Loucy (cell line): ENCODE measurements at regions not wholly inside any gene's neighbourhood (a gene's known extent, or its start where the extent isn't known, plus 50 kb on each side); places are given as distances from the start of the nearest gene placed in this dataset.

ENCODE experiments used
- H2AFZ ChIP-seq: fragments of 200-600 bp; sonication (generic); 2 replicates; pipeline ENCODE4 v1.6.0; 2016; ENCODE audit warnings: antibody characterized with exemption, mild to moderate bottlenecking, low read length, moderate library complexity
- H3F3A ChIP-seq: fragments of 200-600 bp; 2 replicates; pipeline ENCODE4 v1.6.0; 2016; ENCODE audit warnings: antibody characterized with exemption, low read depth, mild to moderate bottlenecking
- H3K27me3 ChIP-seq: fragments of 200-600 bp; sonication (generic); 2 replicates; pipeline ENCODE4 v1.6.1; 2014; ENCODE audit warnings: low read length, mild to moderate bottlenecking; ENCODE audit not compliant: insufficient read depth, poor library complexity, severe bottlenecking
- H3K36me3 ChIP-seq: fragments of 200-600 bp; sonication (generic); 2 replicates; pipeline ENCODE4 v1.6.1; 2016; ENCODE audit warnings: low read length; ENCODE audit not compliant: insufficient read depth
- H3K4me1 ChIP-seq: fragments of 200-600 bp; sonication (generic); 2 replicates; pipeline ENCODE4 v1.5.1; 2014; ENCODE audit warnings: low read length, mild to moderate bottlenecking; ENCODE audit not compliant: insufficient read depth, poor library complexity, severe bottlenecking
- H3K4me2 ChIP-seq: fragments of 200-600 bp; sonication (generic); 2 replicates; pipeline ENCODE4 v1.6.0; 2014; ENCODE audit warnings: antibody characterized with exemption, low read length, low read depth, mild to moderate bottlenecking; ENCODE audit not compliant: poor library complexity, severe bottlenecking
- H3K4me3 ChIP-seq: fragments of 200-600 bp; sonication (generic); 2 replicates; pipeline ENCODE4 v1.5.1; 2014; ENCODE audit warnings: low read length, mild to moderate bottlenecking, mixed read lengths; ENCODE audit not compliant: poor library complexity, severe bottlenecking
- H3K79me2 ChIP-seq: fragments of 200-600 bp; sonication (generic); 2 replicates; pipeline ENCODE4 v1.6.1; 2014; ENCODE audit warnings: low read length; ENCODE audit not compliant: insufficient read depth
- H3K9ac ChIP-seq: fragments of 200-600 bp; sonication (generic); 2 replicates; pipeline ENCODE4 v1.6.0; 2014; ENCODE audit warnings: mild to moderate bottlenecking, low read depth, low read length, moderate library complexity; ENCODE audit not compliant: poor library complexity, severe bottlenecking
- H3K9me2 ChIP-seq: fragments of 200-600 bp; sonication (generic); replicated peaks from 2 replicates; pipeline ENCODE4 v1.6.1; 2016; ENCODE audit warnings: low read depth, low read length, mixed read lengths
- H3K9me3 ChIP-seq: fragments of 200-600 bp; sonication (generic); 2 replicates; pipeline ENCODE4 v1.6.1; 2014; ENCODE audit warnings: mild to moderate bottlenecking, antibody characterized with exemption, low read length, low read depth; ENCODE audit not compliant: insufficient read depth
- H4K20me1 ChIP-seq: fragments of 200-600 bp; sonication (generic); 2 replicates; pipeline ENCODE4 v1.6.0; 2014; ENCODE audit warnings: antibody characterized with exemption, low read length, mild to moderate bottlenecking; ENCODE audit not compliant: insufficient read depth, poor library complexity, severe bottlenecking
- CTCF ChIP-seq: fragments of 200-600 bp; sonication (generic); conservative IDR thresholded peaks from 2 replicates; pipeline ENCODE4 v1.5.1; 2014; ENCODE audit warnings: mild to moderate bottlenecking, antibody characterized with exemption, low read length
- EZH2phosphoT487 ChIP-seq: fragments of 200-600 bp; IDR thresholded peaks from 2 replicates; pipeline ENCODE4 v1.6.1; 2018; ENCODE audit warnings: antibody characterized with exemption, mild to moderate bottlenecking, moderate library complexity, borderline replicate concordance

DNA sequence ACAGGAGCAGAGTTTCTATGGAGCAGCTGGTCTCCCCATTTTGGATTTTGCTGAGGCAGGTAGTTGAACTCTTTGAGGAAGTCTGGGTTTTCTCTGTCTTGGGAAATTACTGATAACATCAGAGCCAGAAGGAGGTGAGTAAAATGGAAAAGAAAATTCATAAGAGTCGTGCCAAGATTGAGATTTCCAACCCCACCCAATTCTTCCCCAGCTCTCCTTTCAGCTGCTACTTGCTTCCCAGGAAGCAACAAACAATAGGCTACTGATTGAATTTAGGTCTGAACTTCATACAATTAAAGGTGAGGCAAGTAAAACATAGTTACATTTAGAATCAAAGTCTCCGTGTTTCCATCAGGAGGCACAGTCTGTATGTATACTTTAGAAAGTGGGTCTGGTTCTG is 54.6 kb upstream of the EOLA2 start:
- Histone ChIP-seq H2AFZ (no peak overlapping the region), H3K4me2 (no peak overlapping the region), H3K79me2 (no peaks in the 10 kb centered on the region), H3K27me3 (no peaks in the 10 kb centered on the region), H3K9me2 (no peaks in the 10 kb centered on the region), H3K4me1 (peaks cover 6% of the 10 kb centered on the region), H3K36me3 (no peaks in the 10 kb centered on the region), H4K20me1 (no peaks in the 10 kb centered on the region), H3F3A (no peaks in the 10 kb centered on the region), H3K9ac (no peak overlapping the region), H3K4me3 (no peak overlapping the region), H3K9me3 (no peaks in the 10 kb centered on the region)
- TF ChIP-seq CTCF (no peak), EZH2phosphoT487 (no peak)

- Histone ChIP-seq H3K36me3 (no peaks in the 10 kb centered on the region), H3K9me2 (no peaks in the 10 kb centered on the region), H3K9ac (no peak overlapping the region), H3K9me3 (no peaks in the 10 kb centered on the region), H2AFZ (no peak overlapping the region), H4K20me1 (no peaks in the 10 kb centered on the region), H3F3A (no peaks in the 10 kb centered on the region), H3K4me3 (no peak overlapping the region), H3K79me2 (no peaks in the 10 kb centered on the region), H3K27me3 (no peaks in the 10 kb centered on the region), H3K4me2 (no peak overlapping the region), H3K4me1 (peaks cover 6% of the 10 kb centered on the region)
- TF ChIP-seq CTCF (no peak), EZH2phosphoT487 (no peak)
Observed at GRCh38 chrX:149993989-149994388, 55.7 kb upstream of the EOLA2 start.

DNA sequence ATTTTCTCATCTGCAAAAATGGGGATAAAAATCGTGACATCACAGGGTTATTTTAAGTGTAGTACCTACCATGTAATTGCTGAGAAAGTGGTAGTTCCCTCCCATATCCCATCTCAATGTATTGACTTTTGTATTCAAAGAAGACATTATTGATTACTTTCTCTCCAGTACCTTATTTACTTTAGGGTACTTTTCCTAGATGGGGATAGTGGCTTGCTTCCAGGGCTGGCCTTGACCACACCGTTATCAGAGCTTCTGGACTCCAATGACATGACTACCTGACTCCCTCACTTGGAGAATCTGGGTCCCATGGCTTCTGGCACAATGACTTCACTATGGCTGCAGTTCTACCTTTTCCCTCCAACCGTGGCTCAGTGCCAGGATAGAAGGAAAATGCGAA is 58.2 kb upstream of the EOLA2 start:
- TF ChIP-seq CTCF (no peak), EZH2phosphoT487 (no peak)
- no peaks in the 10 kb centered on the region for H3K79me2 ChIP-seq

More for the DNA sequence above, 58.2 kb upstream of the EOLA2 start:
- Histone ChIP-seq H3K9me3 (no peaks in the 10 kb centered on the region), H3K4me3 (no peak overlapping the region), H3K9ac (no peak overlapping the region), H3F3A (no peaks in the 10 kb centered on the region), H3K27me3 (no peaks in the 10 kb centered on the region), H3K4me2 (no peak overlapping the region), H4K20me1 (no peaks in the 10 kb centered on the region), H3K36me3 (no peaks in the 10 kb centered on the region), H2AFZ (no peak overlapping the region), H3K9me2 (no peaks in the 10 kb centered on the region), H3K4me1 (peaks cover 3% of the 10 kb centered on the region)
